ENCODE measurements at regions not wholly inside any gene's neighbourhood (a gene's known extent, or its start where the extent isn't known, plus 50 kb on each side); places are given as distances from the start of the nearest gene placed in this dataset.

DNA sequence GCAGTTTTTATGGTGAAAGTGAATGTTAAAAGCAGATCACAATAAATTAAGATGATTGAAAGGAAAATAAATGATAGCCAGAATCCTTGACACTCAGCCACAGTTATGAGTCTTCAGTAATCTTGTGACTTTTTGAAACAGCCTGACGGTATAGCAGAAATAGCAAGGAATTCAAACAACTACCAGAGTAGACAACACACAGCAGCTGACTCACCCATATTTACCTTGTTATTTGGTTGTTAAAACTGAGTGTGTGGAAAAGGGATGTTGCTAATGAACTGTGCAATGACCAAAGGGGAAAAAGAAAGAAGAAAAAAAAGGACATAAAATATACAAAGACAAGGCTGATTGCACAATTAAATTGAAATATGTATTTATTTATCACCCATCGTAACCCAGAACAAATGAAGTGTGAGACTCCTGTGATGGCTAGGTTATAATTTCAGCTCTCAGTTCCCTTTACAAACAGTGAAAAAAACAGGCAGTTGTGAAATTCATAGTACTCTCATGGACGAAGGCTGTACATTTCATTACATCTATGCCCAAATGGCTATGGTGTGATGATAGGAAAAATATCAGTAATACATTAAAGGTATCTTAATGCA is 1023.0 kb upstream of the SORCS1 start:
- H3K9me3 ChIP-seq (ENCODE audit: insufficient read depth in 2 of 2, low read depth in 1 of 2, low read length in 1 of 2) = no peaks in the 10 kb centered on the region
- H3K79me1 ChIP-seq (ENCODE audit: low read depth, low read length) = no peaks in the 10 kb centered on the region
- H3K36me3 ChIP-seq (ENCODE audit: control insufficient read depth in 2 of 4, insufficient read depth in 4 of 4, low read length in 3 of 4) = no peaks in the 10 kb centered on the region
- FAIRE-seq (no peak), DNase-seq (ENCODE audit: low read depth in 1 of 2, low spot score in 2 of 2) (no peak)
- H2BK20ac ChIP-seq (ENCODE audit: low read length) = no peak overlapping the region
- no peak overlapping the region for H4K5ac ChIP-seq (ENCODE audit: insufficient read length, low read depth, low read length)
- H2BK15ac ChIP-seq (ENCODE audit: low read length) = no peak overlapping the region
- H3K4me2 ChIP-seq (ENCODE audit: insufficient read depth in 1 of 2, low read depth in 2 of 2, low read length in 2 of 2) = no peak overlapping the region
- no peak overlapping the region for H2AK5ac ChIP-seq (ENCODE audit: low read depth, low read length)
- H3K56ac ChIP-seq (replicated peaks; ENCODE audit: insufficient read length, low read depth, low read length) = no peak overlapping the region
- no peaks in the 10 kb centered on the region for H3K23me2 ChIP-seq (ENCODE audit: low read depth, low read length)
- H3K9ac ChIP-seq (replicated peaks in 1 of 4; ENCODE audit: extremely low read depth in 1 of 4, low read depth in 3 of 4, low read length in 3 of 4) = no peak overlapping the region
- WGBS, 2 experiments (ENCODE audit: extremely low coverage in 1 of 2, insufficient coverage in 1 of 2, insufficient read length in 1 of 2, insufficient replicate concordance in 2 of 2, low coverage in 1 of 2, low lambda C conversion rate in 2 of 2, missing lambda C conversion rate in 1 of 2) = 85% methylated on average over 3 of the region's 3 CpGs; no CpG with 5 or more reads in 1 of the 2 experiments
- H2BK120ac ChIP-seq (replicated peaks; ENCODE audit: low read depth, low read length) = no peak overlapping the region
- H3K27me3 ChIP-seq (replicated peaks in 1 of 4; ENCODE audit: control insufficient read depth in 3 of 4, extremely low read depth in 1 of 4, insufficient read depth in 3 of 4, low read length in 3 of 4) = no peaks in the 10 kb centered on the region
- H2BK12ac ChIP-seq (ENCODE audit: low read depth, low read length) = no peak overlapping the region
- no peak overlapping the region for H2BK5ac ChIP-seq (ENCODE audit: low read depth, low read length)
- H3K79me2 ChIP-seq (ENCODE audit: control insufficient read depth in 1 of 2, insufficient read depth in 2 of 2, low read length in 2 of 2) = no peaks in the 10 kb centered on the region
- no peak overlapping the region for H3K18ac ChIP-seq (ENCODE audit: extremely low read depth, low read length)
- ChIA-PET CTCF (ENCODE audit: partially characterized antibody) (interaction anchor here (4.7 kb wide), 1 partner anchor 17 kb away, joined by 28 read pairs; no protein-coding TSS in a partner anchor), POLR2A (ENCODE audit: partially characterized antibody) (no interaction called here)
- no peak overlapping the region for H2AFZ ChIP-seq (ENCODE audit: low read length)
- H4K20me1 ChIP-seq (replicated peaks in 1 of 2; ENCODE audit: control insufficient read depth in 1 of 2, insufficient read depth in 2 of 2, low read length in 2 of 2) = no peaks in the 10 kb centered on the region
- H3K4ac ChIP-seq (replicated peaks; ENCODE audit: insufficient read length, low read depth, low read length) = no peak overlapping the region
- no peak overlapping the region for H3K4me3 ChIP-seq (ENCODE audit: extremely low read depth in 1 of 4, insufficient read depth in 2 of 4, low read depth in 3 of 4, low read length in 4 of 4)
- H3K14ac ChIP-seq (ENCODE audit: insufficient read length) = no peak overlapping the region
- no peak overlapping the region for H4K8ac ChIP-seq (ENCODE audit: extremely low read depth, insufficient read depth, low read length)
- no peak overlapping the region for H3K27ac ChIP-seq (ENCODE audit: low read depth, low read length)
- no peak overlapping the region for H3K23ac ChIP-seq (ENCODE audit: insufficient read length)
- no peak overlapping the region for H4K91ac ChIP-seq (replicated peaks; ENCODE audit: insufficient read length, low read length)
- H3K4me1 ChIP-seq (replicated peaks in 1 of 4; ENCODE audit: control insufficient read depth in 3 of 4, insufficient read depth in 4 of 4, low read length in 3 of 4) = no peaks in the 10 kb centered on the region
- TF ChIP-seq BACH1 (IDR thresholded peaks at IDR 0.05; ENCODE audit: low read length) (no peak), TAF1 (IDR thresholded peaks at IDR 0.05; ENCODE audit: low read depth, low read length) (no peak), HDAC6 (IDR thresholded peaks at IDR 0.05; ENCODE audit: low read depth, low read length) (no peak), SIN3A (conservative IDR thresholded peaks at IDR 0.05 in 1 of 2, IDR thresholded peaks at IDR 0.05 in 1 of 2; ENCODE audit: low read depth in 1 of 2, low read length in 2 of 2) (no peak), SUZ12 (IDR thresholded peaks at IDR 0.05; ENCODE audit: low read length) (no peak), SRF (IDR thresholded peaks at IDR 0.05; ENCODE audit: low read depth, low read length) (no peak), RNF2 (IDR thresholded peaks at IDR 0.05; ENCODE audit: borderline replicate concordance, low read depth, low read length, missing control alignments, poor library complexity, severe bottlenecking) (no peak), CEBPB (IDR thresholded peaks at IDR 0.05; ENCODE audit: low read depth, low read length) (no peak), ATF3 (IDR thresholded peaks at IDR 0.05; ENCODE audit: insufficient read depth, low read depth, low read length) (no peak)
- TF ChIP-seq, protein P1, sequence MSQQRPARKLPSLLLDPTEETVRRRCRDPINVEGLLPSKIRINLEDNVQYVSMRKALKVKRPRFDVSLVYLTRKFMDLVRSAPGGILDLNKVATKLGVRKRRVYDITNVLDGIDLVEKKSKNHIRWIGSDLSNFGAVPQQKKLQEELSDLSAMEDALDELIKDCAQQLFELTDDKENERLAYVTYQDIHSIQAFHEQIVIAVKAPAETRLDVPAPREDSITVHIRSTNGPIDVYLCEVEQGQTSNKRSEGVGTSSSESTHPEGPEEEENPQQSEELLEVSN (IDR thresholded peaks at IDR 0.05) = no peak
- TF ChIP-seq, protein P2, sequence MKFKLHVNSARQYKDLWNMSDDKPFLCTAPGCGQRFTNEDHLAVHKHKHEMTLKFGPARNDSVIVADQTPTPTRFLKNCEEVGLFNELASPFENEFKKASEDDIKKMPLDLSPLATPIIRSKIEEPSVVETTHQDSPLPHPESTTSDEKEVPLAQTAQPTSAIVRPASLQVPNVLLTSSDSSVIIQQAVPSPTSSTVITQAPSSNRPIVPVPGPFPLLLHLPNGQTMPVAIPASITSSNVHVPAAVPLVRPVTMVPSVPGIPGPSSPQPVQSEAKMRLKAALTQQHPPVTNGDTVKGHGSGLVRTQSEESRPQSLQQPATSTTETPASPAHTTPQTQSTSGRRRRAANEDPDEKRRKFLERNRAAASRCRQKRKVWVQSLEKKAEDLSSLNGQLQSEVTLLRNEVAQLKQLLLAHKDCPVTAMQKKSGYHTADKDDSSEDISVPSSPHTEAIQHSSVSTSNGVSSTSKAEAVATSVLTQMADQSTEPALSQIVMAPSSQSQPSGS (IDR thresholded peaks at IDR 0.05; ENCODE audit: low read length) = no peak
